ENCODE measurements at regions not wholly inside any gene's neighbourhood (a gene's known extent, or its start where the extent isn't known, plus 50 kb on each side); places are given as distances from the start of the nearest gene placed in this dataset.

GRCh38 chr6:33875141-33875581 is 71.4 kb upstream of the MLN start:
- no peak for TF ChIP-seq CTCF (IDR thresholded peaks at IDR 0.05; ENCODE audit: low read length)
- TF ChIP-seq EZH2 (IDR thresholded peaks at IDR 0.05; ENCODE audit: borderline replicate concordance, low read length), result no peak

Measured in OCI-LY1 (cell line).